ENCODE measurements at regions not wholly inside any gene's neighbourhood (a gene's known extent, or its start where the extent isn't known, plus 50 kb on each side); places are given as distances from the start of the nearest gene placed in this dataset.

DNA sequence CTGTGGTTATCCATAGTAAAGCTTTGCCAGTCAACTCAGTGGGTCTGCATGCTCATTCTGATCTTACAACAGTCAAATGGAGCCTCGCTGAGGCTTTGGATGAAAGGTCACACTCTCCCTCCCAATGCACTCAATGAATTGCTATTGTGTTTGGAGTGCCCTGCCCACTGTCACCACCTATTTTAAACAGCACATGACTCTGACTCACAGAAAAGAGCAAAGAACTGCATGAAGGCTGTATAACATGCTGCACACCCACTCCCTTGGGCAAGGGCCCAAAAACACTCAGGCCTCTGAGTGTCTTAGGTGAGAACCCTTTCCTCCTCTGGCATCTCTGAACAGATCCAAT lies 118.7 kb upstream of the CCDC112 start:
- ATAC-seq (ENCODE audit: low read depth) (peak; percentile 43), DNase-seq (peak; percentile 82)
- Histone ChIP-seq H3K4ac (ENCODE audit: low read depth, low read length) (peak overlapping the region; percentile 12; the same call in 1 of the 2 replicates), H3K27me3 (ENCODE audit: control insufficient read depth, insufficient read depth, low read length) (no peaks in the 10 kb centered on the region), H2BK15ac (ENCODE audit: low read depth, low read length) (peak overlapping the region; percentile 1; the same call in 1 of the 3 replicates), H2BK20ac (ENCODE audit: low read depth, low read length) (peak overlapping the region; percentile 40), H3K9me3 (ENCODE audit: control insufficient read depth, insufficient read depth, low read length) (no peaks in the 10 kb centered on the region), H3K79me1 (ENCODE audit: low read depth in 1 of 2, low read length in 2 of 2) (no peaks in the 10 kb centered on the region), H3K56ac (ENCODE audit: extremely low read depth, insufficient read depth, low read length) (no peak overlapping the region), H2AK9ac (replicated peaks; ENCODE audit: low read depth, low read length, poor library complexity) (peak overlapping the region; percentile 55), H2AK5ac (ENCODE audit: low read depth, low read length) (peak overlapping the region; percentile 41; the same call in 1 of the 2 replicates), H3K4me2 (ENCODE audit: low read depth, low read length) (no peak overlapping the region), H4K5ac (ENCODE audit: low read depth, low read length) (no peak overlapping the region), H3K14ac (replicated peaks; ENCODE audit: low read depth, low read length) (peak overlapping the region; percentile 56), H2BK120ac (ENCODE audit: low read depth, low read length) (peak overlapping the region; percentile 57), H2BK5ac (ENCODE audit: low read depth, low read length, poor library complexity, severe bottlenecking) (peak overlapping the region; percentile 27), H4K8ac (ENCODE audit: low read depth in 2 of 2, low read length in 2 of 2) (peak overlapping the region in 1 of 2 experiments; percentile 22; a peak in 1 of 4 replicates), H3K36me3 (ENCODE audit: control insufficient read depth, insufficient read depth, low read length) (no peaks in the 10 kb centered on the region), H3K4me3 (ENCODE audit: insufficient read depth, low read depth, low read length) (no peak overlapping the region), H3K9me1 (ENCODE audit: insufficient read depth, low read length) (peaks cover 8% of the 10 kb centered on the region), H4K20me1 (ENCODE audit: insufficient read depth, low read length) (no peaks in the 10 kb centered on the region), H3K18ac (ENCODE audit: low read depth, low read length) (peak overlapping the region; percentile 2), H4K91ac (ENCODE audit: insufficient read depth, low read depth, low read length) (peak overlapping the region; percentile 1; the same call in 1 of the 2 replicates), H3K23ac (ENCODE audit: low read depth, low read length) (peak overlapping the region; percentile 1; the same call in 1 of the 2 replicates), H3K4me1 (ENCODE audit: control insufficient read depth, insufficient read depth, low read length) (peaks cover 12% of the 10 kb centered on the region), H3K27ac (ENCODE audit: insufficient read depth, low read length) (peak overlapping the region; percentile 7; the same call in 1 of the 2 replicates), H3K9ac (ENCODE audit: low read depth, low read length) (no peak overlapping the region), H2AFZ (replicated peaks; ENCODE audit: low read length, poor library complexity) (peak overlapping the region; percentile 7)
- ChIA-PET POLR2A (ENCODE audit: unreplicated experiment) (no interaction called here), CTCF (interaction anchor here (0.7 to 1.4 kb wide), 3 partner anchors 19 to 37 kb away, joined by 3 to 4 read pairs (median 4); no protein-coding TSS in a partner anchor)
- dilution Hi-C loops (cut with HindIII; ENCODE audit: low sequenced_read_pairs, unreplicated experiment), result no loop called here
- intact Hi-C loops (cut with micrococcal nuclease), result no loop called here
- WGBS, 2 experiments (ENCODE audit: extremely low coverage in 2 of 2, insufficient read length in 1 of 2), result 50% methylated on average over 1 of the region's 1 CpG; no CpG with 5 or more reads in 1 of the 2 experiments
- BruUV-seq (replicated peaks), result no TSS peak
- in situ Hi-C loops (cut with MboI; ENCODE audit: low sequenced_read_pairs), result no loop called here
- TF ChIP-seq, protein P1, sequence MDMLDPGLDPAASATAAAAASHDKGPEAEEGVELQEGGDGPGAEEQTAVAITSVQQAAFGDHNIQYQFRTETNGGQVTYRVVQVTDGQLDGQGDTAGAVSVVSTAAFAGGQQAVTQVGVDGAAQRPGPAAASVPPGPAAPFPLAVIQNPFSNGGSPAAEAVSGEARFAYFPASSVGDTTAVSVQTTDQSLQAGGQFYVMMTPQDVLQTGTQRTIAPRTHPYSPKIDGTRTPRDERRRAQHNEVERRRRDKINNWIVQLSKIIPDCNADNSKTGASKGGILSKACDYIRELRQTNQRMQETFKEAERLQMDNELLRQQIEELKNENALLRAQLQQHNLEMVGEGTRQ (IDR thresholded peaks at IDR 0.05; ENCODE audit: low read depth, low read length), result peak; percentile 56; the same call in 1 of the 2 replicates
- TF ChIP-seq BHLHE40 (IDR thresholded peaks at IDR 0.05; ENCODE audit: low read depth, low read length) (peak; percentile 79), MAFK (IDR thresholded peaks at IDR 0.05; ENCODE audit: low read depth, low read length) (no peak), FOS (IDR thresholded peaks at IDR 0.05; ENCODE audit: low read depth, low read length) (no peak), CEBPB (IDR thresholded peaks at IDR 0.05; ENCODE audit: low read depth, low read length) (no peak), NFE2L2 (IDR thresholded peaks at IDR 0.05; ENCODE audit: low read depth, low read length) (no peak), MAZ (IDR thresholded peaks at IDR 0.05; ENCODE audit: borderline replicate concordance, low read depth, low read length) (no peak), POLR2A (IDR thresholded peaks at IDR 0.05; ENCODE audit: low read depth, low read length) (no peak), RAD21 (IDR thresholded peaks at IDR 0.05; ENCODE audit: low read length) (no peak; the same call in 1 of the 2 replicates), SMC3 (IDR thresholded peaks at IDR 0.05; ENCODE audit: low read depth, low read length) (no peak), CHD1 (IDR thresholded peaks at IDR 0.05; ENCODE audit: low read depth, low read length) (no peak), MXI1 (IDR thresholded peaks at IDR 0.05; ENCODE audit: borderline replicate concordance, low read depth, low read length) (no peak), RCOR1 (IDR thresholded peaks at IDR 0.05; ENCODE audit: insufficient replicate concordance, low read length) (no peak), RFX5 (IDR thresholded peaks at IDR 0.05; ENCODE audit: low read depth, low read length) (no peak)
- TF ChIP-seq, protein P2, sequence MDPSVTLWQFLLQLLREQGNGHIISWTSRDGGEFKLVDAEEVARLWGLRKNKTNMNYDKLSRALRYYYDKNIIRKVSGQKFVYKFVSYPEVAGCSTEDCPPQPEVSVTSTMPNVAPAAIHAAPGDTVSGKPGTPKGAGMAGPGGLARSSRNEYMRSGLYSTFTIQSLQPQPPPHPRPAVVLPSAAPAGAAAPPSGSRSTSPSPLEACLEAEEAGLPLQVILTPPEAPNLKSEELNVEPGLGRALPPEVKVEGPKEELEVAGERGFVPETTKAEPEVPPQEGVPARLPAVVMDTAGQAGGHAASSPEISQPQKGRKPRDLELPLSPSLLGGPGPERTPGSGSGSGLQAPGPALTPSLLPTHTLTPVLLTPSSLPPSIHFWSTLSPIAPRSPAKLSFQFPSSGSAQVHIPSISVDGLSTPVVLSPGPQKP (IDR thresholded peaks at IDR 0.05; ENCODE audit: borderline replicate concordance, low read depth, low read length), result no peak
- TF ChIP-seq, protein P3, sequence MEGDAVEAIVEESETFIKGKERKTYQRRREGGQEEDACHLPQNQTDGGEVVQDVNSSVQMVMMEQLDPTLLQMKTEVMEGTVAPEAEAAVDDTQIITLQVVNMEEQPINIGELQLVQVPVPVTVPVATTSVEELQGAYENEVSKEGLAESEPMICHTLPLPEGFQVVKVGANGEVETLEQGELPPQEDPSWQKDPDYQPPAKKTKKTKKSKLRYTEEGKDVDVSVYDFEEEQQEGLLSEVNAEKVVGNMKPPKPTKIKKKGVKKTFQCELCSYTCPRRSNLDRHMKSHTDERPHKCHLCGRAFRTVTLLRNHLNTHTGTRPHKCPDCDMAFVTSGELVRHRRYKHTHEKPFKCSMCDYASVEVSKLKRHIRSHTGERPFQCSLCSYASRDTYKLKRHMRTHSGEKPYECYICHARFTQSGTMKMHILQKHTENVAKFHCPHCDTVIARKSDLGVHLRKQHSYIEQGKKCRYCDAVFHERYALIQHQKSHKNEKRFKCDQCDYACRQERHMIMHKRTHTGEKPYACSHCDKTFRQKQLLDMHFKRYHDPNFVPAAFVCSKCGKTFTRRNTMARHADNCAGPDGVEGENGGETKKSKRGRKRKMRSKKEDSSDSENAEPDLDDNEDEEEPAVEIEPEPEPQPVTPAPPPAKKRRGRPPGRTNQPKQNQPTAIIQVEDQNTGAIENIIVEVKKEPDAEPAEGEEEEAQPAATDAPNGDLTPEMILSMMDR (conservative IDR thresholded peaks at IDR 0.05; ENCODE audit: low read depth, low read length), result no peak

All from IMR-90 (cell line).